ENCODE measurements at regions not wholly inside any gene's neighbourhood (a gene's known extent, or its start where the extent isn't known, plus 50 kb on each side); places are given as distances from the start of the nearest gene placed in this dataset.

GRCh38 chr18:51751901-51752300 lies 554.4 kb upstream of the MEX3C start:
- TF ChIP-seq ZBTB7A (CRISPR knock-in tag; IDR thresholded peaks at IDR 0.05) (no peak), E2F1 (CRISPR knock-in tag; IDR thresholded peaks at IDR 0.05) (no peak), TARDBP (CRISPR knock-in tag; IDR thresholded peaks at IDR 0.05) (no peak), NR2C2 (CRISPR knock-in tag; IDR thresholded peaks at IDR 0.05; ENCODE audit: borderline replicate concordance) (no peak), HNF1A (IDR thresholded peaks at IDR 0.05; ENCODE audit: low read depth) (no peak), HNF1A (CRISPR knock-in tag; IDR thresholded peaks at IDR 0.05; ENCODE audit: borderline replicate concordance) (no peak), GMEB1 (CRISPR knock-in tag; IDR thresholded peaks at IDR 0.05; ENCODE audit: borderline replicate concordance) (no peak), ZBTB38 (CRISPR knock-in tag; IDR thresholded peaks at IDR 0.05) (no peak), PRDM10 (CRISPR knock-in tag; IDR thresholded peaks at IDR 0.05; ENCODE audit: low read depth) (no peak), HMGXB3 (CRISPR knock-in tag; IDR thresholded peaks at IDR 0.05; ENCODE audit: borderline replicate concordance) (no peak), EZH2 (conservative IDR thresholded peaks at IDR 0.05; ENCODE audit: low read depth, low read length) (no peak), ZNF274 (CRISPR knock-in tag; IDR thresholded peaks at IDR 0.05) (no peak), GATAD1 (CRISPR knock-in tag; IDR thresholded peaks at IDR 0.05) (no peak), PRDM15 (CRISPR knock-in tag; IDR thresholded peaks at IDR 0.05) (no peak)

Measured in HepG2 (cell line).